H1 (cell line): ENCODE measurements at regions not wholly inside any gene's neighbourhood (a gene's known extent, or its start where the extent isn't known, plus 50 kb on each side); places are given as distances from the start of the nearest gene placed in this dataset.

Source experiments
- CTCF ChIA-PET: fragments of 300-600 bp; sonication (Branson Sonifier 250); formaldehyde crosslinking; loops from one replicate; lab custom pipeline; 2021; ENCODE audit not compliant: partially characterized antibody; lab: Charles Lee
- POLR2A ChIA-PET: fragments of 300-600 bp; sonication (Branson Sonifier 250); formaldehyde crosslinking; loops from one replicate; lab custom pipeline; 2021; ENCODE audit warnings: inconsistent platforms; ENCODE audit not compliant: partially characterized antibody; lab: Charles Lee
- DNase-seq, 2 experiments: peaks; one replicate each; pipeline versions ENCODE4 v3.0.0 to v3.0.0-alpha.2; 2010 to 2022; ENCODE audit warnings: low spot score in 2 of 2, low read depth in 1 of 2, mixed read lengths in 1 of 2
- FAIRE-seq: peaks from 2 replicates; lab custom pipeline; 2011; peaks lifted over from hg19 to GRCh38; lab: Jason Lieb, UNC
- H2AFZ ChIP-seq: 2 replicates; pipeline ENCODE4 v1.8.1; 2012; ENCODE audit warnings: low read length, inconsistent platforms
- H2AK5ac ChIP-seq: 2 replicates; pipeline ENCODE4 v1.6.1; 2013; ENCODE audit warnings: low read depth, low read length
- H2BK120ac ChIP-seq: replicated peaks from 2 replicates; pipeline ENCODE3; 2013; ENCODE audit warnings: low read depth, low read length, inconsistent platforms
- H2BK12ac ChIP-seq: 2 replicates; pipeline ENCODE4 v1.6.1; 2013; ENCODE audit warnings: low read depth, low read length
- H2BK15ac ChIP-seq: 2 replicates; pipeline ENCODE4 v1.6.1; 2013; ENCODE audit warnings: low read length
- H2BK20ac ChIP-seq: 2 replicates; pipeline ENCODE4 v1.6.1; 2013; ENCODE audit warnings: low read length
- H2BK5ac ChIP-seq: 2 replicates; pipeline ENCODE4 v1.6.1; 2013; ENCODE audit warnings: low read depth, low read length
- H3K14ac ChIP-seq: 2 replicates; pipeline ENCODE4 v1.6.1; 2013; ENCODE audit warnings: inconsistent platforms; ENCODE audit not compliant: insufficient read length
- H3K18ac ChIP-seq: 2 replicates; pipeline ENCODE4 v1.6.1; 2013; ENCODE audit warnings: low read length; ENCODE audit errors: extremely low read depth
- H3K23ac ChIP-seq: 2 replicates; pipeline ENCODE4 v1.6.1; 2013; ENCODE audit warnings: inconsistent platforms; ENCODE audit not compliant: insufficient read length
- H3K23me2 ChIP-seq: 2 replicates; pipeline ENCODE4 v1.6.1; 2013; ENCODE audit warnings: low read depth, low read length
- H3K27ac ChIP-seq: 2 replicates; pipeline ENCODE4 v1.6.1; 2011; ENCODE audit warnings: low read depth, low read length, inconsistent platforms
- H3K27me3 ChIP-seq, 4 experiments: replicated peaks in 1 of 4; 1 replicate in 1 of 4; 2 replicates in 3 of 4; pipeline versions ENCODE4 v1.6.1 to v1.8.1; 2011 to 2013; ENCODE audit warnings: low read length in 3 of 4, mild to moderate bottlenecking in 3 of 4, inconsistent platforms in 2 of 4, mixed read lengths in 2 of 4, moderate library complexity in 1 of 4; ENCODE audit not compliant: control insufficient read depth in 3 of 4, insufficient read depth in 3 of 4; ENCODE audit errors: extremely low read depth in 1 of 4
- H3K36me3 ChIP-seq, 4 experiments: 2 replicates each; pipeline versions ENCODE4 v1.6.1 to v1.8.1; 2011 to 2013; ENCODE audit warnings: mild to moderate bottlenecking in 4 of 4, low read length in 3 of 4, moderate library complexity in 2 of 4, control low read depth in 1 of 4, inconsistent platforms in 1 of 4; ENCODE audit not compliant: insufficient read depth in 4 of 4, control insufficient read depth in 2 of 4
- H3K4ac ChIP-seq: replicated peaks from 2 replicates; pipeline ENCODE3; 2013; ENCODE audit warnings: low read length, low read depth, mixed read lengths, inconsistent platforms; ENCODE audit not compliant: insufficient read length
- H3K4me1 ChIP-seq, 4 experiments: replicated peaks in 1 of 4; 1 replicate in 1 of 4; 2 replicates in 3 of 4; pipeline versions ENCODE4 v1.6.1 to v1.8.1; 2011 to 2013; ENCODE audit warnings: low read length in 3 of 4, inconsistent platforms in 2 of 4, mixed read lengths in 1 of 4; ENCODE audit not compliant: insufficient read depth in 4 of 4, control insufficient read depth in 3 of 4
- H3K4me2 ChIP-seq, 2 experiments: 2 replicates each; pipeline versions ENCODE4 v1.6.1 to v1.8.1; 2011 to 2013; ENCODE audit warnings: low read depth in 2 of 2, low read length in 2 of 2, control low read depth in 1 of 2, inconsistent platforms in 1 of 2, mild to moderate bottlenecking in 1 of 2; ENCODE audit not compliant: insufficient read depth in 1 of 2
- H3K4me3 ChIP-seq, 4 experiments: fragments of 200-600, 300-600 bp in 1 of 4; sonication (generic), shearing (Covaris generic), sonication (Bioruptor Twin) in 1 of 4; 2 replicates each; pipeline versions ENCODE4 v1.5.1 to v1.8.1; 2011 to 2016; ENCODE audit warnings: low read length in 4 of 4, low read depth in 3 of 4, control low read depth in 2 of 4, inconsistent platforms in 2 of 4, mild to moderate bottlenecking in 2 of 4, mixed read lengths in 1 of 4, moderate library complexity in 1 of 4; ENCODE audit not compliant: insufficient read depth in 2 of 4; ENCODE audit errors: extremely low read depth in 1 of 4
- H3K56ac ChIP-seq: replicated peaks from 2 replicates; pipeline ENCODE3; 2013; ENCODE audit warnings: low read depth, mild to moderate bottlenecking, mixed read lengths, low read length, inconsistent platforms; ENCODE audit not compliant: insufficient read length
- H3K79me1 ChIP-seq: 2 replicates; pipeline ENCODE4 v1.6.1; 2013; ENCODE audit warnings: low read depth, low read length, control low read depth
- H3K79me2 ChIP-seq, 2 experiments: 2 replicates each; pipeline versions ENCODE4 v1.6.1 to v1.8.1; 2012 to 2013; ENCODE audit warnings: low read length in 2 of 2, mild to moderate bottlenecking in 2 of 2, inconsistent platforms in 1 of 2; ENCODE audit not compliant: insufficient read depth in 2 of 2, control insufficient read depth in 1 of 2
- H3K9ac ChIP-seq, 4 experiments: replicated peaks in 1 of 4; 1 replicate in 1 of 4; 2 replicates in 3 of 4; pipeline versions ENCODE4 v1.6.1 to v1.8.1; 2011 to 2013; ENCODE audit warnings: low read depth in 3 of 4, low read length in 3 of 4, control low read depth in 2 of 4, mild to moderate bottlenecking in 2 of 4, moderate library complexity in 2 of 4, inconsistent platforms in 1 of 4; ENCODE audit errors: extremely low read depth in 1 of 4
- H3K9me3 ChIP-seq, 2 experiments: 2 replicates each; pipeline versions ENCODE4 v1.6.1 to v1.8.1; 2012 to 2013; ENCODE audit warnings: mild to moderate bottlenecking in 2 of 2, moderate library complexity in 2 of 2, control low read depth in 1 of 2, inconsistent platforms in 1 of 2, low read depth in 1 of 2, low read length in 1 of 2, mixed read lengths in 1 of 2; ENCODE audit not compliant: insufficient read depth in 2 of 2
- H4K20me1 ChIP-seq, 2 experiments: replicated peaks in 1 of 2; 2 replicates each; pipeline versions ENCODE3 to v1.8.1; 2011 to 2013; ENCODE audit warnings: inconsistent platforms in 2 of 2, low read length in 2 of 2, mild to moderate bottlenecking in 1 of 2; ENCODE audit not compliant: insufficient read depth in 2 of 2, control insufficient read depth in 1 of 2
- H4K5ac ChIP-seq: 2 replicates; pipeline ENCODE4 v1.6.1; 2013; ENCODE audit warnings: low read length, low read depth, mixed read lengths, inconsistent platforms; ENCODE audit not compliant: insufficient read length
- H4K8ac ChIP-seq: 2 replicates; pipeline ENCODE4 v1.8.0; 2013; ENCODE audit warnings: mild to moderate bottlenecking, moderate library complexity, low read length, inconsistent platforms; ENCODE audit not compliant: insufficient read depth; ENCODE audit errors: extremely low read depth
- H4K91ac ChIP-seq: replicated peaks from 2 replicates; pipeline ENCODE3; 2013; ENCODE audit warnings: low read length, mixed read lengths, inconsistent platforms; ENCODE audit not compliant: insufficient read length
- CHD2 ChIP-seq: IDR thresholded peaks from 2 replicates; pipeline ENCODE4 v1.6.1; 2012; ENCODE audit warnings: low read length, improper control_type of control experiment
- CTBP2 ChIP-seq: IDR thresholded peaks from 2 replicates; pipeline ENCODE4 v1.7.0; 2011; ENCODE audit warnings: borderline replicate concordance, mild to moderate bottlenecking, moderate library complexity, mixed read lengths, low read length; ENCODE audit not compliant: insufficient read depth, insufficient read length
- GABPA ChIP-seq: IDR thresholded peaks from 2 replicates; pipeline ENCODE4 v1.6.1; 2011; ENCODE audit warnings: mild to moderate bottlenecking, low read length, moderate library complexity, borderline replicate concordance; ENCODE audit not compliant: insufficient read depth
- MAFK ChIP-seq: IDR thresholded peaks from 2 replicates; pipeline ENCODE4 v1.6.1; 2012; ENCODE audit warnings: low read depth, mild to moderate bottlenecking, improper control_type of control experiment, low read length
- PHF8 ChIP-seq: fragments of 200-600 bp; sonication (generic); conservative IDR thresholded peaks from 2 replicates; pipeline ENCODE4 v1.7.1; 2012; ENCODE audit warnings: low read depth, mild to moderate bottlenecking, inconsistent platforms, low read length, moderate library complexity
- POLR2A ChIP-seq, 2 experiments: IDR thresholded peaks; 1 replicate in 1 of 2; 2 replicates in 1 of 2; pipeline ENCODE4 v1.6.1; 2011; ENCODE audit warnings: low read depth in 2 of 2, low read length in 2 of 2, mild to moderate bottlenecking in 2 of 2; ENCODE audit errors: control extremely low read depth in 1 of 2
- POLR2AphosphoS5 ChIP-seq: IDR thresholded peaks from 2 replicates; pipeline ENCODE4 v1.6.1; 2011; ENCODE audit warnings: low read depth, low read length
- SIX5 ChIP-seq: IDR thresholded peaks from 2 replicates; pipeline ENCODE4 v1.6.1; 2011; ENCODE audit warnings: mild to moderate bottlenecking, low read depth, low read length
- TAF1 ChIP-seq: IDR thresholded peaks from 2 replicates; pipeline ENCODE4 v1.6.1; 2011; ENCODE audit warnings: mild to moderate bottlenecking, low read depth, low read length
- TCF12 ChIP-seq: IDR thresholded peaks from 2 replicates; pipeline ENCODE4 v1.6.1; 2011; ENCODE audit warnings: low read depth, mild to moderate bottlenecking, low read length
- YY1 ChIP-seq: IDR thresholded peaks from 2 replicates; pipeline ENCODE4 v1.6.1; 2011; ENCODE audit warnings: low read depth, mild to moderate bottlenecking, low read length
- ZNF274 ChIP-seq: IDR thresholded peaks from 2 replicates; pipeline ENCODE4 v1.7.0; 2012; ENCODE audit warnings: low read length, borderline replicate concordance; ENCODE audit errors: extremely low read depth
- WGBS, 2 experiments: shearing (Covaris generic) in 1 of 2; methylation state at CpG; one replicate each; pipeline versions ENCODE4 v1.1.6 to v1.1.7; 2013 to 2015; ENCODE audit warnings: low lambda C conversion rate in 2 of 2, mixed read lengths in 2 of 2, inconsistent platforms in 1 of 2, low coverage in 1 of 2, missing lambda C conversion rate in 1 of 2; ENCODE audit not compliant: insufficient replicate concordance in 2 of 2, insufficient coverage in 1 of 2, insufficient read length in 1 of 2; ENCODE audit errors: extremely low coverage in 1 of 2, missing lambda C conversion rate in 1 of 2; 5-methylcytosine and 5-hydroxymethylcytosine counted together
- TF ChIP-seq, protein P1 (sequence below): IDR thresholded peaks from 2 replicates; pipeline ENCODE4 v1.6.1; 2012; ENCODE audit warnings: inconsistent platforms

DNA sequence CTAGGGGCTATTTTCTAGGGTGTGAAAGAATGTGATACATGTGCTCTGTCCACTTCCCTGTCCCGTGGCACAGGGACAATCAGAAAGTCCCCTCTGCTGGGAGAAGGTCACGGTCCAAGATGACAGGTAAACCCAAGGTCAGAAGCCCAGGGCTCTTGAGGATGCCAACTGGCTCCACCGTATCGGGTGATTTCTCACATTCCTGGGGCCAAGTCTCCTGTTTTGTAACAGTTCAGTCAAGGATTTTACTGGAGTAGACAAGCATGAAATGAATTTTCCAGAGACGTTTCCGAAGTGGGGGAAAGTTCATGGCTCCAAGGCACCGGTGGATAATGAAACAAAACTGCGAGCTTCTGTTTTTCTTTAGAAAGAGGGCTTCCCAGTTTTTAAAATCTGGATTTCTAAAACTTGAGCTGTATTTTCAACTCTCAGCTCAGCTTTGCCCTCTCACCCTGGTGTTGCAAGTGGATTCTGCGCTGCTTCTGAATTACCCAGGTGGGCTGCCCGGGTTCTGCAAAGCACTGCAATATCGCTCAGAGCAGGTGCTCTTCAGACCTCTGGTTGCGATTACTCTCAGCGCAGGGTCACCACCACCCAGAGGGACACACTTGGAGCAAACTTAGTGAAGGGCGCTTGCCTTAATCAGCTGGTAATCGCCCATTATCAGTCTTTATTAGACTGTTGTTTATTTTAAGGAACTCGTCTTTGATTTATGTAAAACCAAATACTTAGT lies 64.4 kb upstream of the TMEM170B start:
- Histone ChIP-seq H4K20me1 (no peaks in the 10 kb centered on the region), H3K9me3 (no peaks in the 10 kb centered on the region), H4K5ac (no peak overlapping the region), H3K4me1 (no peaks in the 10 kb centered on the region), H3K4ac (no peak overlapping the region), H3K18ac (no peak overlapping the region), H2AFZ (no peak overlapping the region), H3K27ac (no peak overlapping the region), H4K8ac (0 out of 2 replicates have a peak overlapping the region, but pooled peaks have one; percentile 21), H2AK5ac (no peak overlapping the region)
- WGBS, 2 experiments = 88% methylated on average over 16 of the region's 16 CpGs; no CpG with 5 or more reads in 1 of the 2 experiments
- TF ChIP-seq TCF12 (no peak), GABPA (no peak), POLR2AphosphoS5 (no peak), PHF8 (no peak), CTBP2 (no peak), SIX5 (no peak), ZNF274 (no peak), POLR2A (IDR thresholded peaks at IDR 0.05; ENCODE audit: control extremely low read depth in 1 of 2, low read depth in 2 of 2, low read length in 2 of 2) (no peak), YY1 (no peak), TAF1 (no peak), MAFK (no peak), CHD2 (no peak)
- TF ChIP-seq, protein P1, sequence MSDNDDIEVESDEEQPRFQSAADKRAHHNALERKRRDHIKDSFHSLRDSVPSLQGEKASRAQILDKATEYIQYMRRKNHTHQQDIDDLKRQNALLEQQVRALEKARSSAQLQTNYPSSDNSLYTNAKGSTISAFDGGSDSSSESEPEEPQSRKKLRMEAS = no peak
- TF ChIP-seq, all 59 proteins: peak for 0
- ChIA-PET CTCF (interaction anchor here (1.1 kb wide), 1 partner anchor 37 kb away, joined by 3 read pairs; no protein-coding TSS in a partner anchor), POLR2A (no interaction called here)
- no peak overlapping the region for H3K23ac ChIP-seq
- H2BK5ac ChIP-seq = no peak overlapping the region
- H3K14ac ChIP-seq = no peak overlapping the region
- no peak overlapping the region for H3K4me2 ChIP-seq
- H3K79me1 ChIP-seq = no peaks in the 10 kb centered on the region
- H2BK15ac ChIP-seq = no peak overlapping the region
- no peaks in the 10 kb centered on the region for H3K79me2 ChIP-seq
- H2BK120ac ChIP-seq = no peak overlapping the region
- H3K27me3 ChIP-seq = no peaks in the 10 kb centered on the region
- no peak overlapping the region for H3K4me3 ChIP-seq
- no peak overlapping the region for H2BK20ac ChIP-seq
- FAIRE-seq = no peak
- H3K56ac ChIP-seq = no peak overlapping the region
- H2BK12ac ChIP-seq = no peak overlapping the region
- H3K23me2 ChIP-seq = no peaks in the 10 kb centered on the region
- no peak overlapping the region for H3K9ac ChIP-seq
- H4K91ac ChIP-seq = no peak overlapping the region
- no peaks in the 10 kb centered on the region for H3K36me3 ChIP-seq
- DNase-seq = no peak
